Activated CD8-positive, alpha-beta memory T cell treated with anti-CD3 and anti-CD28 coated beads for 48 hours (primary cell): ENCODE measurements at regions not wholly inside any gene's neighbourhood (a gene's known extent, or its start where the extent isn't known, plus 50 kb on each side); places are given as distances from the start of the nearest gene placed in this dataset.

ENCODE experiments used
- DNase-seq, 3 experiments: peaks; one replicate each; pipeline ENCODE4 v3.0.0-alpha.2; 2020; ENCODE audit warnings: low read depth in 2 of 3, low spot score in 2 of 3

DNA sequence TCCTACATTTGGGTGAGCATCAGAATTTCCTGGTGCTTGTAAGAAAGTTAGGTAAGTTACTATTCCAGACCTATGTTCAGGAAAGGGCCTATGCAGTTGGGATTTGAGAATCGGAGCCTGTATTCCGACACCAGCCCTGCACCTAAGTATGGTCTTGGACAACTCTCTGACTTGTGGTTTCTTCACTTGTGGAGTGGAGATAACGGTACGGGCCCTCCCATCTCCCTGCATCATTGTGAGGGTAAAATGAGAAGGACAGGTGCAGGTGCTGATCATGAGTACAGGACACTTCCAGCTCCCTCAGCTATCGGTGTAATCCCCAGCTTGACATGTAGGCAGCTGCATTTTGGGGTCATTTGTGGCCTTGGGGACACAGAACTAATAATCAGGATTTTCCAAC is 138.3 kb upstream of the NAMPT start:
- no peak for DNase-seq

DNA sequence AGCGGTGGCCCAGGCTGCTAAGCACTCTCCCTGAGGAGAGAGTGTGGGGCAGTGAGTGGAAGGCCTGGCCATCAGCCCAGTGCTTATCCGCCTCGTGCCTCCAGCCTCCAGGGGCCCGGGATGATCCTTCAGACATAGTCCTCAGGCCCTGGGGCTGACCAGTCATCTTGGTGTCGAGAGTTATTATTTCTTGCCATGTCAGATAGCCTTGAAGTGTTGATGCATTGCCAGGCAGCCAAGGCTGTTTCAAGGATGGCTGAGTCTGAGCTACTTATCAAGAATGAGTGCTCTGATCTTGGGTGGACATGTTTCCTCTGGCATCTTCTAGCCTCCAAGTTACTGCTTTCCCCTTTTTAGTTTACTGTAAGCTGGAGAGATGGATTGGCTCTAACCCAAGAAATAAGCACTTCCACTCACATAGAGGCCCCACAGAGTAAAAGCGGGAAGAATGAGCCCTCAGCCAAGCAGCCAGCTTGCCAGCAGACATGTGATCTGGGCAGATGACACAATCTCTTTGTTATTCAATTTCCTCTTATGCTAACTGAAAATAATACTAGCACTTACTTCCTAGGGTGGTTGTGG is 136.5 kb upstream of the NAMPT start:
- DNase-seq: no peak

DNA sequence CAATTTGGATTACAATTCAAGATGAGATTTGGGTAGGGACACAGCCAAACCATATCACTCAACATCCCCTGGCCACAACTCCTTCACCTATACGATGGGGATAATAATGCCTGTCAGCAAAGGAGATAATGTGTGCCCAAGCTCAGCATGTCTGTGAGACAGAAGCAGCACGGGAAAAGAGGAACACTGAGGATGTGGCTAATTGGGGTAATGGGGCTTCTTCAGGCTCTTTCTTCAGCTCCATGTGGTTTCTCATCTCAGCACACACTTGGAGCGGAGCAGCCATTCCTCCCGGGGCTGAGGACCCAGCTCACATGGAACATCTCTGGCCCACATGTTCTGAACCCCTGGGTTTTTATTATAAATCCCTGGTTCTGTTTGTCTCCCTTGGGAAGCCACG is 136.0 kb upstream of the NAMPT start:
- DNase-seq: no peak

DNA sequence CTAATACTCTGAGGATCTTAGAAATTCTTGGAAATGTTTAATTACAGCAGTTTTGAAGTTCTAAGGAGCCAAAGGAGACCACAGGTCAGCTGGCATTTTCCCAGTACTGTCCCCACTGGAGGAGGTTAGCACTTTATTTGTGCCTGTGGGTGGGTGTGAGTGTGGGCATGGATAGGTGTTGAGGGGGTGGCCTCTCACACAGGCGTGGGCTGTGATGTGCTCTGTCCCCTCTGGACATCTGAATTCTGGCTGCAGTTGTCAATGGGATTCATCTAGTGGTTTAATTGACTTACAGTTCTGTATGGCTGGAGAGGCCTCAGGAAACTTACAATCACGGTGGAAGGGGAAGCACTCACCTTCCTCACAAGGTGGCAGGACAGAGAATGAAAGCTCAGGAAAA is 135.4 kb upstream of the NAMPT start:
- DNase-seq: no peak

DNA sequence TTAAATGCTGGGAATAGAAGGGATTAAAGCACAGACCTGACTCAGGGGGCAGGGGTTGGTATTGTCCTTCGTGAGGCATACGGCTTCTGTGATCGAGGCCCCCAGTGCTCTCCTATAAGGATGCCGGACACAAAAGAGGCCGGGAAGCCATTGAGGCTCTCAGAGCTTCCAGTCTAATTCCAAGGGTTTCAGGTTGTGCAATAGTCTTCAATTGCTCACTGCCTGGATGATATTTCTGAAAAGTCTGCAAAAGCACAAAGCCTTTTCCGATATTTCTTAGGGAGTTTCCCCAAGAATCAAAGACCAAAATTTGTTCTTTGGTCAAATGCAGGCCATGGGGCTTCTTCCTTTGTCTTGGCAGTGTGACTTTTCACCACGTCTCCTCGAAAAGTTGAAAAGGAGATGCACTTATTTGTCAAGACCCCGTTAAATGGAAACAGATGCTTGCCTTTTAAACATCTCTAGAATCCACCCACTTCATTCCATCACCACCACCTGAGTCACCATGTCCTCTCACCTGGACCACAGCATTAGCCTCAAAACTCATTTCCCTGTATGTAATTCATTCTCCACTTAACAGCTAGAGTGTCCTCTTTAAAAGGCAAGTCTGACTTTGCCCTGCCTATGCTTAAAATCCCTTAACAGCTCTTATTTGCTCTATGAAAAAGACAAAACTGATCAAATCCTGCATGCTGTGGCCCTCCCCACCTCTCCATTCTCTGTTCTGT is 134.8 kb upstream of the NAMPT start:
- no peak for DNase-seq

DNA sequence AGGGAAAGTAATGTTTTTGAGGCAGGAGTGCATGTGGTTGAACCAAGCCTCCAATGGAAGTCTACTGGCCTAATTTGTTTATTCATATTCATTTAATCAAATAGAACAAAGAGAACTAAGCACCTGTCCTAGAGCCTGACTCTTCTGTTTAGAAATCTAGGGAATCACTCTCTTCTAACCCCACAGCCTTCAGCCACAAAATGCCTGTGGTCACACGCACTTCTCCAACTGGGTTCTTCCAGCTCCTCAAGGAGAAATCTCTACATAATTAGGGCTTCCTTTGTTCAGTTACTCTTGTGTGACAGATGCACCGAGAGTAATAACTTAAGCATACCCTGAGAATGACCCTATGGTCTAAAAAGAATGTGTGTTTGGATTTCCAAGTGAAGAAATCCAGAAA is 133.7 kb upstream of the NAMPT start:
- no peak for DNase-seq

DNA sequence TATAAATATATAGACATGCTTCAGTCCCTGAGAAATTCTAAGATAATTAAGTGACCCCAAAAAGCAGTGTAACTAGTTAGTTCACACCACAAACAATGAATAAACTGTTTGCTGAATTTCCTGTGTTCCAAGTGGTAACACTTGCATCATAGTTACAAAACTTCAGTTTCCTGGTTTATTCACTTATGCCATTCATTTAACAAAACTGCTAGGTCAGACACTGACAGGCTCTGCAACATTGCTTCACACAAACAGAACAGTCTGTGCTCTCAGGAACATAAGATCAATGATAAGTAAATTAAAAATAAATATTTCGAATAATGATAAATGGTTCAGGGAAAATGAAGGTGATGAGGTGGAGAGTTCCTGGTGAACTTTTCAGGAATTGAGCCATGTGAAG is 133.3 kb upstream of the NAMPT start:
- no peak for DNase-seq

DNA sequence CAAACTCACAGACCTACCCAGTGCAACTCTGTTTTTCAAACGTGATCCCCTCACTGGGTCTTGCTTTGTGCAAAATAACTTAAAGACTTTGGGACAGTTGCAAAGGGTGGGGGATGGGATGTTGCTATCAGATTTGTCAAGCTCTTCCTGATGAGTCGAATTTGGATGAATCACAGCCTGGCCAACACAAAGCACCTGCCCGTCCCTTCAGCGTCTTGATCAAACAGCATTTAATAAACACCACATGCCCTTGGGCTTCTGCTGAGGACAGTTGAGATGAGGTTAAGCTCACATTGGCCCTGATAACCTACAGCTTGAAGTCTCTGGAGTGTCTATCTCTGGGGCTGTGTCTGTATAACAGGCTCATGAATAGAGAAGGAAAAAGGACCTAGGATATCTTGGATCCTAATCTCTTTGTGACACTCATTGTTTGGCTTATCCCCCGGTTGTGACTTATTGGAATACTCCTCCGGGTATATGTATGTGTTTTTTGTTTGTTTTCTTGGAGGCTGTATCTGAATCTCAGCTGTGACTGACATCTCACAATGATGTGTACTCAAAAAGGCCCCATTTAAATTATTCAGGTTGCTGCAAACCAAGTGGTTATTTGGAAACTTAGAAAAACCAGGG is 132.6 kb upstream of the NAMPT start:
- no peak for DNase-seq

DNA sequence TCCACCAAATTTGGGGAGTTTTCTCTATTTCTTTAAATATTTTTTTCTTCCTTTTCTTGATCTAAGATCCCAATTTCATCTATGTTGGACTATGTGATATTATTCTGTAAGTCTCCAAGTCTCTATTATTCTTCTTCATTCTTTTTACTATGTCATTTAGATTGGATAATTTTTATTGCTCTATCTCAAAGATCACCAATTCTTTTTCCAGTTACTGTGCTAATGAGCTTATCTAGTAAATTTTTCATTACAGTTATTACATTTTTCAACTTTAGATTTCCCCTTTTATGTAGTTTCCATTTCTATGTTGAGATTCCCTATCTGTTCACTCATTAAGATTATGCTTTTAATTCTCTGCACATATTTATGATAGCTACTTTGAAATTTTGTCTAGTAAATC is 131.6 kb upstream of the NAMPT start:
- no peak for DNase-seq

DNA sequence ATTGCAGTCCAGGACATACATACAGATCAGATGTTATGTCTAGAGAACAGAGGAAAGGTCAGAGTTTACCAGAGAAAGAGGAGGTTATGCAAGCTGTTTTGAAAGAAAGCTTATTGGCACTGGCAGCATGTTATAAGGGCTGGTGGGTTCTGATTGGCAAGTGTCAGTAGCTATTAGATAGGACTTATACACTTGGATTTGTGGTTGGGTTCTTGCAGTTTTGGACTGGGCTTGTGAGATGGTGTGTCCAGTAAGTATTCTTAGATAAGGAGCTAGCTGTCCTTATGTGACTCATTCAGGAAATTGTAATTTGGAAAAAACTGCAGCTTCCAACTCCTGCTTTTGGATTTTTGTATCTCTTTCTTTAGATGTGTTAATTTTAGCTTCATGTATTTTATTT is 130.7 kb upstream of the NAMPT start:
- no peak for DNase-seq

DNA sequence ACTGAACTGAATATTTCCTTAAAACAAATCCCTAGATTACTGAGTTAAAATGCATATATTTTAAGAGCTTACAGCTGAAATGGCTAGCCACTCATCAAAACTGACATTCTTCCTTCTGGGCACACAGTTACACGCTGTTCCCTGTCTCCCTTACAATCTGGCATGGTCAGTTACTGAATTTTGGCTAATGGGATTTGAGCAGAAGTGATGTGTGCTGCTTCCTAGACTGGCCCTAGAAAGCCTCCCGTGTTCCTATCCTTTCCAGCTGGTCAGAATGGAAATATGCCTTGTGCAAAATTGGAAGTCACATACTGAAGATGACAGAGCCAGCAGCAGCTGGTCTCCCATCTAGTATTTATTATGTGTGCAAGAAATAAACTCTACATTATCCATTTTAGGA is 128.7 kb upstream of the NAMPT start:
- DNase-seq: no peak

DNA sequence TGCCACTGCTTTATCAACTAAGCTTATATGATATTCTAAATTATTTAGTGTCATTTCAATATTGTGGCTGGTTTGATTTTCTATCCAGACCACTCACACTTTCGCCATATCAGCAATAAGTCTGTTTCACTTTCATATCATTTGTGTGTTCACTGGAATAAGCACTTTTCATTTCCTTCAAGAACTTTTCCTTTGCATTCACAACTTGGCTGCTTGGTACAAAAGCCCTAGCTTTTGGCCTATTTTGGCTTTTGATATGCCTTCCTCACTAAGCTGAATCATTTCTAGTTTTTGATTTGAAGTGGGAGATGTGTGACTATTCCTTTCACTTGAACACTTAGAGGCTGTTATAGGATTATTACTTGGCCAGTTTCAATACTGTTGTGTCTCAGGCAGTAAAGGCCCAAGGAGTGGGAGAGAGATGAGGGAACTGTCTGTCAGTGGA is 120.9 kb upstream of the NAMPT start:
- no peak for DNase-seq

DNA sequence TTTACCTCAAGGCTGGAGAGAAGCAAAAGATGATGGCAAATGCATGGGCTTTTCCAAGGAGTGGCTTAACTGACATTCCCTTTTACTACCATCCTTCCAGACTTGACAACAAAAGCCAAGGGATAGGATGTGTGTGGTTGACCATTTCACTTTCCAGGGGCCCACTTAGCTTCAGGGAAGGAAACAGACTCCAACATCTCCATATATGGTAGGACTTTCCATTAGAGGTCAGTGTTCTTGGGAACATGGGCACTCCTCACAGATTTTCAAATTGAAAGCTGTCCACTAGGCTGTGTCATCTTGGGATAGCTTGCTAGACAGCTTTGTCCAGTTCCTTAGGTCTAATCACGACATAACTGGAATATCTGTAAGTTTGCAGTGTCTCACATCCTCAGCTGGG is 118.1 kb upstream of the NAMPT start:
- no peak for DNase-seq

DNA sequence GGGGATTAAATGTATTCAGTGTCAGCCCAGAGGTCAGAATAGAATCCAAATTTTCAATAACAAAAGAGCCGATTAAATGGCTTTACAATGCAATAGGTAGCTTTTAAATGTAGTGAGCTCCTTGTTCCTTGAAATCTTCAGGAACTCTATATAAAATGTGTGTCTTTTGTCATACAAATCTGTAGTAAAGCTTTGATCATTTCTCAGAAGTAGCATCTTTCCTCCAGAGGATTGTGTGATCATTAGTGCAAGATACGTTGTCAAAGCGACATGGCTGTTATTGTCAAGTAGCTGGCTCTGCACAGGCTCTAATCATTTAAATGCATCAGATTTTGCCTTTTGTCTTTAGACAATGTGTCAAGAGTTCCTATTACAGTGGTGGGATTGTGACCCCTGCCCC is 116.1 kb upstream of the NAMPT start:
- DNase-seq: no peak

DNA sequence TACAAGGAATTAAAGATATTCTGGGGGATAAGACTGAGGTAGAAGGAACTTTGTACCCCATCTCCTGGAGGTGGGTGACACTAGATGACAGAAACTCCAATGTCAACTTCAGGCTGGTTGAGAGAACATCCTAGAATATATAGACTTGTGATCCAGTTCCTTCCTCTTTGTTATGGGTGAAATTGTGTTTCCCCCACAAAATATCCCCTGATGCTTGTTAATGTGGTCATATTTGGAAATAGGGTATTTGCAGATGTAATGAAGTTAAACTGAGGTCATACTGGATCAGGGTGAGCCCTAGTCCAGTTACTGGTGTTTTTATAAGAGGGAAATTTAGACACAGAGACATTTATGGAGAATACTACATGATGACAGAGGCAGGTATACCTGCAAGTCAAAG is 114.0 kb upstream of the NAMPT start:
- no peak for DNase-seq

DNA sequence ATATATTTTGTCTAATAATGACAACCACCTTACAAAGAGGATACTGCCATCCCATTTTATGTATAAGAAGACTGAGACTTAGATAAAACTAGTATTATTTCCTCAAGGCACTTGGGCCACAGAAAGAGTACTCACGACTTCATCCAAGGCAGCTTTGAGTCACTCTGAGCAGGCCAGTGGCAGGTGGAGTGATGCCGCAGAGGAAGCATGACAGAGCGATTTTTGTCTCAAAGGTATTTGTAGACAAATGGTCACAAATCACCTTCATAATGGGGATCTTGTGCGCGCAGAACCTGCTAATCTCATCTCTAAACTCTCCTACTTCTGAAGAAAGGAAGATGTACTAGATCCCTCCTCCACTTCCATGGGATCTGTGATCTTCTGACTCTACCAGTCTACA is 113.2 kb upstream of the NAMPT start:
- DNase-seq: no peak

DNA sequence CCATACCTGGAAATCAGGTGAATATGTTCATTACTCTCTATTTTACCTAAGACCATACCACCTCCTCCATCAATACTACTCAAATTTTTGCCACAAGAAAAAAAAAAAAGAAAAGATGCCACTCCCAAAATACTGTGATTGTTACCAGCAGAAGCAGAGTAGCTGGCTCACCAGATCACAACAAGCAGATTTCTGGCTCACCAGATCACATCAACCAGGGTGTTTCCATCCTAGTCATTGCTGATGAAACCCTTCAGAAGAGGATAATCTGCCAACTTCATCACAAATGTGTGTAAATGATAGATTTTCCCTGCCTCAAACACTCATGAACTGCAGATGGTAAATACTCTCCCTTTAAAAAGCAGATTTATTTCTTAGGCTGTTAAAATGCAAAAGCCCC is 109.7 kb upstream of the NAMPT start:
- no peak for DNase-seq

DNA sequence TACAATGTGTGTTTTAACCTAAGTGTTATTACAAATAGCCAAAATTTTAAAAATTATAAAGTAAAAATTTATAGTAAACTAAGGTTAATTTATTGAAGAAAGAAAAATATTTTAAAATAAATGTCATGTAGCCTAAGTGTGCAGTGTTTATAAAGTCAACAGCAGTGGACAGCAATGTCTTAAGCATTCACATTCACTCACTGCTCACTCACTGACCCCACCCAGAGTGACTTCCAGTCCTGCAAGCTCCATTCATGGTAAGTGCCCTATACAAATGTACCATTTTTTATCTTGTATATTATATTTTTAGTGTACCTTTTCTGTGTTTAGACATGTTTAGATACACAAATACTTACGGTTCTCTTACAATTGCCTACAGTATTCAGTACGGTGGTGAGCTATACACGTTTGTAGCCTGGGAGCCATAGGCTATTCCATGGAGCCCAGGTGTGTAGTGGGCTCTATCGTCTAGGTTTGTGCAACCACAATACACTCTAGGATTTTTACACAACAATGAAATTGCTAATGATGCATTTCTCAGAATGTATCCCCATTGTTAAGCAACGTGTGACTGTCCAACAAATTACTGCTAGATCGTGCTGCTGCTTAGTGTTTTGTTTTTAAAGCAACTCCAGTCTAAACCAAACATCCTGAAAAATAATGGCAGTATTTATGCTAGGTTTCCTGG is 108.9 kb upstream of the NAMPT start:
- DNase-seq: no peak

DNA sequence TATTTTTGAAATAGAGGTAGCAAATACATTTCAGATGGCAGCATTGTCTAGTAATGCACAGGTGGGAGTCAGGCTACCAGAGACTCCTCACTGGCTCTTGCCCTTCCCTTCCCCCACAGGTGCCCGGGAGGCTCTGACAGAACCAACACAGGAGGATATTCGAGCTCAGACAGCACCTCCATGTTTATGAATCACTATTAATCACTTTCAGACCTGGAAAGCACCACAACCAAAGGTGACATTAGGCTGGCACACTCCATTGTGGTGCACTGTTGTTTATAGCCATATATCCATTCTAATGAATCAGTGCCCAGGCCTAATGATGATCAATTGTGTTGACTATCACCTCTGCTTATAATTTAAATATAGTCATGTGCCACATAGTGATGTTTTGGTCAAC is 107.8 kb upstream of the NAMPT start:
- no peak for DNase-seq

DNA sequence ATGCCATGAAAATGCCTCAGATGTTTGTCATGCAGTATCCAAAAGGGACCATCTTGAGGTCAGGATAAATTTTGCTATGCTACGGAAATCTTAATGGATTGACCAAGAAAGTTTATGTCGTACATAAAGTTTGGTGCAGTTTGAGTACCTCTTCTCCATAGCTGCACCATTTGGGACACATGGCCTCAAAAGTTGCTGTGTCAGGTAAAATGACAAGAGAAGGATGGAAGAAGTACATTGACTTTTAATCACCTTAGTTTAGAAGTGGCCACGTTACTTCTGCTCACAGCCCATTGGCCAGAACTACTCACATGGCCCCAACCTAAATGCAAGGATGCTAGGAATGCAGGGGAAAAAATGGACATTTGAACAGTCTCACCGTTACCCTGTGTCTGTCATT is 107.4 kb upstream of the NAMPT start:
- no peak for DNase-seq

DNA sequence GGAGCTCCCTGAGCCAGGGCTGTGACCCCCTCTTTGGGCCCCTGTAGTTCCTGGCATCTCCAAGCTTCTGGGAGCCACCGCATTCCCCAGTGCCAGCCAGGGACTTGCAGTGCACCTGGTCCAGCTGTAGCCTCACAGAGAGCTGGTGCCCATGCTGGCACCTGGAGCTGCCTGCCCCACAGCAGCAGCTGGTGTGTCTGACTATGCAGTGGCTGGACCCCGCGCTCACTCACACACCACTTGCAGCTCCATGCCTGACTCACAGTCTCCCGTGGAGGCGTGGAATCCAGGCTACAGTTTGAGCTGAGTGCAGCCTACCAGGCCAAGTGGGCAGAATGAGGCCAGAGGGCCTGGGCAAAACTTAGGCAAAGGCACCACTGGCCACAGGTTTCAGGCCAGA is 102.2 kb upstream of the NAMPT start:
- no peak for DNase-seq

DNA sequence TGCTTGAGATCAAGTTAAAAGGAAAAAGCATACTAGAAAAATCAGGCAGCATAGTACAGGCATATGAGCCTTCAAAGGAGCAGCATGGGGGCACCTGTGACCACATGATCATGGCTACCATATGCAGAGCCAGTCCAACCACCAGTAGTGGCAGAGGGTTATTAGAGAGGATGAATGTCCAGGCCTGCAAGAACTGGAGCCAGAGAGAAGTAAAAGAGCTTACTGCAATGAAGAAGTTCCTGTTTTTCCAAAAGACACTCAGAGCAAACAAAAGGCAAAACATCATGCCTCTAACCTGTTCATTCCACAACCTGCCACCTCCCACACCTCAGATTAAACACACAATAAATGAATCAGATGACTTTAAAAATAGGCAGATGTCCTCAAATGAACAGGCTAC is 99.6 kb upstream of the NAMPT start:
- DNase-seq: no peak
